ENCODE measurements at regions not wholly inside any gene's neighbourhood (a gene's known extent, or its start where the extent isn't known, plus 50 kb on each side); places are given as distances from the start of the nearest gene placed in this dataset.
A peak's percentile ranks its signal among the peaks of the same experiment; 100 is the strongest.
"Not testable (repeated sequence)": the region's sequence is repeated elsewhere in the genome, so short reads cannot be mapped to it uniquely, and the experiment has no call there.

DNA sequence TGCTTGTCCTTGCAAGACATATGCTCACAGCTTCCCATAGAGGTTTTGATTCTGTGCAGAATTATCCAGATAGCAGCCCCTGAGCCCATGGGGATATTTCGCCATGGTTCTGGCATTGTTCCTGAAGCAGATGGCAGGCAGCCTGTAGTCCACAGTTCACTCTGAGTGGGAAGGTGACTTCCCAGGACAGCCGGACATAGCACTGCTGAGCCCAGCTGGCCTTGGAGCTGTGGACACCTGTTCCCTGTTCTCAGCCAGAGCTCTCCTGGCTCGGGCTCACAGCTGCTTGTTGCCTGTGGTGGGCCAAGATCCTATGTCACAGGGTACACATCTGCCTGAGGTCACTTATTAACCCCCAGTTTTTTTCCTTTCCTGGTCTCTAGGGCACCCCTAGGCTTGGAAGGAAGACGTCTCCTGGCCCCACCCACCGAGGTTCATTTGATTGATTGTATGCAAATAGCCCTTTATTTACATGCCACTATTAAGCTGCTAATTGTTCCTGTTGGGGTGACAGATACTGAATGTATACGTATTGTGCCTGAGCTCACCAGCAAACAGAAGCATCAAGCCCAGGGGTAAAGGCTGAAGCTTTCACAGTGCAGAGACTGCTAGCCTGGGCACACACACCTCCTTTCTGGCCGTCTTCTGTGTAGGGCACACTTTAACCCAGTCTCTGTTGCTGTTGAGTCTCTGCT, 96.6 kb upstream of the DMRT1 start:
- no peak for DNase-seq (ENCODE audit: insufficient read length)
- no peak for FAIRE-seq
- no peak for TF ChIP-seq TAF1 (IDR thresholded peaks at IDR 0.05; ENCODE audit: borderline replicate concordance, low read depth, low read length)

DNA sequence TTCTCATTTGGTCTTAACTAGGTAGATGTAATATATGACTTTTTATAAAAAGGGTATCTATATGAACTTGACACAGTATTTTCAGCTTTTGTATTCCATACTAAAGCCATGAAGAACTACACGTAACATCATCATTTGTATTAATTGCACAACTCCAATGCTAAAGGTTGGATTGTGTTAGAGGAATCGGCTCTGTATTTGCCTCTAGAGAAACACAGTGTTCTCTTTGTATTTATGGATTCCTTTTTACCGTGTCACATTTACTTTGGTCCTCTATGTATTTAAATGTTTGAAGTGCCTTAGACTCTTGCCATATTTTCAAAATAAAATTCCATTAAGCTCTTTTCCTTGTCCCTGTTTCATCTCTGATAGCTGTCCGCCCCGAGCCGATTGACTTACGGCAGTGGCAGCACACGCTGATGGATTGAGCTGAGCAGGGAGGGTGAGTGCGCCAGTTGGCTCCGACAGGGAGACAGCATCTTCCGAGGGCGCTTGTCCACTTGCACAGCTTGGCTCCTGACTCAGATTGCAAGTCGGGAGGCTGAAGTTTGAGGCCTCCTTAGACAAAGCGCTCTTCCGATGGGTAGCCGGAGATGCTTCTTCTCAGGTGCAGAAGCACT, 95.6 kb upstream of the DMRT1 start:
- no peak for DNase-seq (ENCODE audit: insufficient read length)
- FAIRE-seq = no peak
- TF ChIP-seq POLR2AphosphoS5 (IDR thresholded peaks at IDR 0.05; ENCODE audit: low read depth, low read length) (no peak), TAF1 (IDR thresholded peaks at IDR 0.05; ENCODE audit: borderline replicate concordance, low read depth, low read length) (no peak), POLR2A (IDR thresholded peaks at IDR 0.05; ENCODE audit: low read depth, low read length) (no peak)

DNA sequence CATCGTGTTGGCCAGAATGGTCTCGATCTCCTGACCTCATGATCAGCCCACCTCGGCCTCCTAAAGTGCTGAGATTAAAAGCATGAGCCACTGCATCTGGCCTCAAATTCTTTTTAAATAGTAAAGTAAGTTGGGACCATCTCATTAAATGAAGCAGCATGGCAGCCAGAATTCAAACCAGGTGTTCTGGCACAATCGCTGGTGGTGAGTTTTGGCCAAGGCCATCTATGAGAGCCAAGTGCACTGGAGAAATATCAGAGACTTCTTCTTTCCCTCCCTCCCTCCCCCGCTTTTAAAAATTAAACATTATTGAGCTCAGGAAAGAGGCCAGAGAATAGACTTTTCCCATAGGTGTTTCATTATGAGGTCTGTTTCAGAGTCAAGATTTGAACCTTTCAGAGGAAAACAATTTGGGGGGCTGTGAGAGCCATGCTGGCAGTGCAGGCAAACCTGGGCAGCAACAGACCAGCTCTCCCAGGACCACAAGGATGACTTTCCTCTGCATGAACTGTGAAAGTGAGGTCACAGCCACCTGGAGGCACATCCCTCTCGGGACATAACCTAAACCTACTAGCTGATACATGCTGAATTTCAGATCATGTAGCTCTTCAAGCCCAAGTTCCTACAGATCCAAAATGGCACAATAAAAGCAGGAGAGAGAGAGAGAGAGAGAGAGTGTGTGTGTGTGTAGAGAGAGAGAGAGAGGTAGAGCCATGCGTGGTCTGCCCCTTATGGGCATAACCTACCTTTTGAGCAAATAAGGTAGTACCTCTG, 94.6 kb upstream of the DMRT1 start:
- DNase-seq (ENCODE audit: insufficient read length) (no peak), FAIRE-seq (no peak)
- TF ChIP-seq POLR2AphosphoS5 (IDR thresholded peaks at IDR 0.05; ENCODE audit: low read depth, low read length) (no peak), TAF1 (IDR thresholded peaks at IDR 0.05; ENCODE audit: borderline replicate concordance, low read depth, low read length) (no peak), POLR2A (IDR thresholded peaks at IDR 0.05; ENCODE audit: low read depth, low read length) (no peak)

DNA sequence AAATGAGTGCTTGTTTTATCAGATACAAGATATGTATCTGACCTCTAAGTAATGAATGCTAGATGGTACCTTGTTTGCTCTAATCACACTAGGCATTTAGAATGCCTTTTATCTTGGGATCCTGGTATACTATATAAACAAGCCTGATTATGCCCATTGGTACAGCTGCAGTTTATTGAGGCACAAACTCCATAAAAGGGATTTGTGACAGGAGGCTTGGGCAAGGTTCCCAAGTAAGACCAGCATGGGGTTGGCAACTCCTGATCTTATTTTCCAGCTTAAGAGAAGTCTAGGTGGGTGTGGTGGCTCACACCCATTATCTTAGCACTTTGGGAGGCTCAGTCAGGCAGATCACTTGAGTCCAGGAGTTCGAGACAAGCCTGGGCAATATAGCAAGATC, 93.9 kb upstream of the DMRT1 start:
- DNase-seq (ENCODE audit: insufficient read length) = no peak
- TF ChIP-seq POLR2AphosphoS5 (IDR thresholded peaks at IDR 0.05; ENCODE audit: low read depth, low read length) (no peak), TAF1 (IDR thresholded peaks at IDR 0.05; ENCODE audit: borderline replicate concordance, low read depth, low read length) (no peak), POLR2A (IDR thresholded peaks at IDR 0.05; ENCODE audit: low read depth, low read length) (no peak)
- no peak for FAIRE-seq

- DNase-seq (ENCODE audit: insufficient read length) = no peak
- TF ChIP-seq TAF1 (IDR thresholded peaks at IDR 0.05; ENCODE audit: borderline replicate concordance, low read depth, low read length) = no peak
- TF ChIP-seq POLR2A (IDR thresholded peaks at IDR 0.05; ENCODE audit: low read depth, low read length) = no peak
- no peak for TF ChIP-seq POLR2AphosphoS5 (IDR thresholded peaks at IDR 0.05; ENCODE audit: low read depth, low read length)
- FAIRE-seq = no peak
Measured at GRCh38 chr9:748861-749497, 92.5 kb upstream of the DMRT1 start.

GRCh38 chr9:749716-750115, 91.8 kb upstream of the DMRT1 start:
- DNase-seq (ENCODE audit: insufficient read length) = no peak
- FAIRE-seq = no peak
- no peak for TF ChIP-seq POLR2A (IDR thresholded peaks at IDR 0.05; ENCODE audit: low read depth, low read length)
- no peak for TF ChIP-seq POLR2AphosphoS5 (IDR thresholded peaks at IDR 0.05; ENCODE audit: low read depth, low read length)
- no peak for TF ChIP-seq TAF1 (IDR thresholded peaks at IDR 0.05; ENCODE audit: borderline replicate concordance, low read depth, low read length)

- TF ChIP-seq POLR2A (IDR thresholded peaks at IDR 0.05; ENCODE audit: low read depth, low read length) (no peak), TAF1 (IDR thresholded peaks at IDR 0.05; ENCODE audit: borderline replicate concordance, low read depth, low read length) (no peak), POLR2AphosphoS5 (IDR thresholded peaks at IDR 0.05; ENCODE audit: low read depth, low read length) (no peak)
- no peak for DNase-seq (ENCODE audit: insufficient read length)
- no peak for FAIRE-seq
Measured at GRCh38 chr9:750249-750967, 91.1 kb upstream of the DMRT1 start.

GRCh38 chr9:751137-752051, 90.1 kb upstream of the DMRT1 start:
- peak; percentile 82 for FAIRE-seq
- TF ChIP-seq TAF1 (IDR thresholded peaks at IDR 0.05; ENCODE audit: borderline replicate concordance, low read depth, low read length) = no peak
- no peak for DNase-seq (ENCODE audit: insufficient read length)

DNA sequence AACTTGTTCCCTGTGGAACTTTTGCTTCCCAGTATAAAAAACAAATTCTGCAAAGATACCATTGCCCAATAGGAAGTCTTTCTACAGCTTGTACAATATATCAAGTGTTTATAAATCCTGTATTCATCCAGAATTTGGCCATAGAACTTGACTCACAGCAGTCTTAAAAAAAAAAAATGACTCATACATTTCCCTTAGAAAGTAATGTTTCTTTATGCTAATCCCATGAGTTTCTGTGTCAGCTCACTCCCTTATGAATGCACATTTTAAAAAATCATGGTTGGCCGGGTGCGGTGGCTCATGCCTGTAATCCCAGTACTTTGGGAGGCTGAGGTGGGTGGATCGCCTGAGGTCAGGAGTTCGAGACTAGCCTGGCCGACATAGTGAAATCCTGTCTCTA, 89.3 kb upstream of the DMRT1 start:
- TF ChIP-seq TAF1 (IDR thresholded peaks at IDR 0.05; ENCODE audit: borderline replicate concordance, low read depth, low read length) (no peak), POLR2A (IDR thresholded peaks at IDR 0.05; ENCODE audit: low read depth, low read length) (no peak), POLR2AphosphoS5 (IDR thresholded peaks at IDR 0.05; ENCODE audit: low read depth, low read length) (no peak)
- no peak for FAIRE-seq
- DNase-seq (ENCODE audit: insufficient read length) = no peak

DNA sequence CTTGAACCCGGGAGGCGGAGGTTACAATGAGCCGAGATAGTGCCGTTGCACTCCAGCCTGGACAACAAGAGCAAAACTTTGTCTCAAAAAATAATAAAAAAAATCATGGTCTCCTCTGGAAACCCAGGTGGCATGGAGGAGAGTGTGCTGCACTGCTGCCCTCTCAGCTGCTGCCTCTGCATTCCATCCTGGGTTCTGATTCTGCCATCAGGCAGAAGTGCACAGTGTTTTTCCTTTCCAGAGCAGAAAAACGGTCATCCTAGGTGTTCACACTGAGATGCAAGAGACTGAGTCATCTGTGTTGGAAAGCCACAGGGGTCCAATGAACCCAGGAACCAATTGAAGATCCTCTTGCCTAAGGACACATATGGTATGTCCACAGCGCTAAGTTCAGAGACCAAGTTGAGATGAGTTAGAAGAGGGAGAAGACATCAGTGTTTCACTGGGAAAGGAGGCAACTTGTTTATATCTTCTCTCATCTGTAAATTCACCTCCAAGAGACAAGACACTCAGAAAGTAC, 88.8 kb upstream of the DMRT1 start:
- DNase-seq (ENCODE audit: insufficient read length) (no peak), FAIRE-seq (no peak)
- TF ChIP-seq POLR2AphosphoS5 (IDR thresholded peaks at IDR 0.05; ENCODE audit: low read depth, low read length) = no peak
- TF ChIP-seq TAF1 (IDR thresholded peaks at IDR 0.05; ENCODE audit: borderline replicate concordance, low read depth, low read length) = no peak
- no peak for TF ChIP-seq POLR2A (IDR thresholded peaks at IDR 0.05; ENCODE audit: low read depth, low read length)

- not testable (repeated sequence) for FAIRE-seq; DNase-seq (ENCODE audit: insufficient read length)
Measured at GRCh38 chr9:753734-754133, 87.8 kb upstream of the DMRT1 start.
